ENCODE measurements at regions not wholly inside any gene's neighbourhood (a gene's known extent, or its start where the extent isn't known, plus 50 kb on each side); places are given as distances from the start of the nearest gene placed in this dataset.

DNA sequence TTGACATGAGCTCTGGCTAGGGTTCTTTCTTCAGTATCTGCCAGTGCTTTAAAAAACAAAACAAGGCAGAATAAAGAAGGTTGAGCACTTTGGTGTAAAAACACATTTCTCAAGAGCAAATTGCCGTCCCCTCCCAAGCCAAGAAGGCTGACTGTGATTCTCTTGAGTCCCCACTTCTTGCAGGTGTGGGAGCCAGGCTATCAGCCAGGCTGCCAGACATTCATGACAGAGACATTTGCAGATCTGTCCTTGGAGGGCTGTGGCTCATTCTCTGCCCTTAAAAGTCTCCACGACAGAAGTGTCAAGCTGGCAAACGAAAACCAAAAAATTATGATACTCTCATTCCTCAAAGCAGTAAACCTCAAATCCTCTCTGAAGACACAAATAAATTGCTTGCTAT, 749.3 kb upstream of the HS6ST1 start:
- H3K27me3 ChIP-seq (ENCODE audit: control insufficient read depth, insufficient read depth, low read length): no peaks in the 10 kb centered on the region
- no peak overlapping the region for H3K27ac ChIP-seq
- TF ChIP-seq CTCF (IDR thresholded peaks at IDR 0.05): no peak
- H3K4me3 ChIP-seq (ENCODE audit: low read depth, low read length): no peak overlapping the region
- no peaks in the 10 kb centered on the region for H3K36me3 ChIP-seq (ENCODE audit: control insufficient read depth, insufficient read depth, low read length)
- H3K4me2 ChIP-seq (ENCODE audit: low read length): no peak overlapping the region
- H3K79me2 ChIP-seq: no peaks in the 10 kb centered on the region
- H3K9ac ChIP-seq: no peak overlapping the region
- no peaks in the 10 kb centered on the region for H3K4me1 ChIP-seq
- no peaks in the 10 kb centered on the region for H3K9me3 ChIP-seq (ENCODE audit: control insufficient read depth, low read length)
- H2AFZ ChIP-seq: no peak overlapping the region

DNA sequence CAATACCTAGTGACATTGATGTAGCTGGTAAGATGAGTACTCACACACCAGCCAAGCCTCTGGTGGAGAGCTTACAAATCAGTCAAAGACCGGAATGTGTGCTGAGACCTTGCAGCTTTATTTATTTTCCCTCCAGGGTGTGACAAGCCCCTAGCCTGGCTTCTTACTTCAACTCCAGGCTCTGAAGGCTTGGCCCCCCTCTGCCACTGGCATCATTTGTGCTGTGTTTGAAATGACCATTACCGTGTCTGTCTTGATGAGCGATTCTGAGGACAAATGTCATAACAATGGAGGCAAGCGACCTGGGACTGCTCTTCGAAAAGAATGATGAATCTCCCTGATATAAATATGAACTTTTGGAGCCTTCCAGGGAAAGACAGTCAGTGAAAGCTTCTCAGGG, 749.9 kb upstream of the HS6ST1 start:
- no peak for TF ChIP-seq CTCF (IDR thresholded peaks at IDR 0.05)
- H3K9ac ChIP-seq: no peak overlapping the region
- H3K4me2 ChIP-seq (ENCODE audit: low read length): no peak overlapping the region
- H3K9me3 ChIP-seq (ENCODE audit: control insufficient read depth, low read length): no peaks in the 10 kb centered on the region
- H3K4me1 ChIP-seq: no peaks in the 10 kb centered on the region
- no peak overlapping the region for H3K4me3 ChIP-seq (ENCODE audit: low read depth, low read length)
- H2AFZ ChIP-seq: peak overlapping the region; percentile 8
- H3K27me3 ChIP-seq (ENCODE audit: control insufficient read depth, insufficient read depth, low read length): no peaks in the 10 kb centered on the region
- H3K79me2 ChIP-seq: no peaks in the 10 kb centered on the region
- H3K27ac ChIP-seq: no peak overlapping the region
- H3K36me3 ChIP-seq (ENCODE audit: control insufficient read depth, insufficient read depth, low read length): no peaks in the 10 kb centered on the region

- no peaks in the 10 kb centered on the region for H3K4me1 ChIP-seq
- no peak overlapping the region for H2AFZ ChIP-seq
- H3K4me3 ChIP-seq (ENCODE audit: low read depth, low read length): no peak overlapping the region
- no peaks in the 10 kb centered on the region for H3K79me2 ChIP-seq
- no peak overlapping the region for H3K9ac ChIP-seq
- no peaks in the 10 kb centered on the region for H3K36me3 ChIP-seq (ENCODE audit: control insufficient read depth, insufficient read depth, low read length)
- TF ChIP-seq CTCF (IDR thresholded peaks at IDR 0.05): no peak
- no peaks in the 10 kb centered on the region for H3K9me3 ChIP-seq (ENCODE audit: control insufficient read depth, low read length)
- no peaks in the 10 kb centered on the region for H3K27me3 ChIP-seq (ENCODE audit: control insufficient read depth, insufficient read depth, low read length)
- no peak overlapping the region for H3K4me2 ChIP-seq (ENCODE audit: low read length)
- no peak overlapping the region for H3K27ac ChIP-seq
These were observed 751.4 kb upstream of the HS6ST1 start for GRCh38 chr2:129069875-129070594.

GRCh38 chr2:129070663-129071062, 752.0 kb upstream of the HS6ST1 start:
- no peaks in the 10 kb centered on the region for H3K36me3 ChIP-seq (ENCODE audit: control insufficient read depth, insufficient read depth, low read length)
- H3K27ac ChIP-seq: no peak overlapping the region
- H3K4me2 ChIP-seq (ENCODE audit: low read length): no peak overlapping the region
- no peak for TF ChIP-seq CTCF (IDR thresholded peaks at IDR 0.05)
- H3K9ac ChIP-seq: no peak overlapping the region
- H3K9me3 ChIP-seq (ENCODE audit: control insufficient read depth, low read length): no peaks in the 10 kb centered on the region
- H3K79me2 ChIP-seq: no peaks in the 10 kb centered on the region
- no peaks in the 10 kb centered on the region for H3K27me3 ChIP-seq (ENCODE audit: control insufficient read depth, insufficient read depth, low read length)
- H3K4me3 ChIP-seq (ENCODE audit: low read depth, low read length): no peak overlapping the region
- H3K4me1 ChIP-seq: no peaks in the 10 kb centered on the region
- no peak overlapping the region for H2AFZ ChIP-seq

GRCh38 chr2:129071531-129071930, 752.9 kb upstream of the HS6ST1 start:
- Histone ChIP-seq H3K4me2 (ENCODE audit: low read length) (no peak overlapping the region), H3K9ac (no peak overlapping the region), H3K4me1 (no peaks in the 10 kb centered on the region), H2AFZ (no peak overlapping the region), H3K4me3 (ENCODE audit: low read depth, low read length) (no peak overlapping the region), H3K79me2 (no peaks in the 10 kb centered on the region), H3K36me3 (ENCODE audit: control insufficient read depth, insufficient read depth, low read length) (no peaks in the 10 kb centered on the region), H3K9me3 (ENCODE audit: control insufficient read depth, low read length) (no peaks in the 10 kb centered on the region), H3K27me3 (ENCODE audit: control insufficient read depth, insufficient read depth, low read length) (no peaks in the 10 kb centered on the region), H3K27ac (no peak overlapping the region)
- no peak for TF ChIP-seq CTCF (IDR thresholded peaks at IDR 0.05)

Data from parathyroid adenoma (tissue), 2 donors.